GM13976 (cell line): ENCODE measurements at regions not wholly inside any gene's neighbourhood (a gene's known extent, or its start where the extent isn't known, plus 50 kb on each side); places are given as distances from the start of the nearest gene placed in this dataset.

ENCODE experiments used
- DNase-seq: peaks from one replicate; pipeline ENCODE4 v3.0.0; 2012; ENCODE audit warnings: low spot score
- CTCF ChIP-seq: IDR thresholded peaks from 2 replicates; pipeline ENCODE4 v1.5.1; 2012; ENCODE audit warnings: borderline replicate concordance, mild to moderate bottlenecking; ENCODE audit not compliant: insufficient read depth; ENCODE audit errors: extremely low read depth, missing control alignments, control extremely low read depth
- in situ Hi-C: fragments of 300-500 bp; cut with MboI; formaldehyde crosslinking; loops from one replicate; pipeline ENCODE4 v1.12.0; 2022; ENCODE audit warnings: low sequenced_read_pairs, mixed read lengths, inconsistent platforms; ENCODE audit not compliant: unreplicated experiment

GRCh38 chrX:84611843-84612636 is 109.8 kb upstream of the HDX start:
- TF ChIP-seq CTCF: no peak
- in situ Hi-C loops: no loop called here
- no peak for DNase-seq

- TF ChIP-seq CTCF: no peak
- in situ Hi-C loops: no loop called here
- DNase-seq: no peak
Observed at GRCh38 chrX:84634201-84634782, 132.0 kb upstream of the HDX start.

GRCh38 chrX:84666086-84666485 is 163.8 kb upstream of the HDX start:
- in situ Hi-C loops: no loop called here
- no peak for TF ChIP-seq CTCF

GRCh38 chrX:84690228-84690627 is 188.0 kb upstream of the HDX start:
- in situ Hi-C loops: no loop called here
- no peak for DNase-seq
- TF ChIP-seq CTCF: no peak

More at GRCh38 chrX:84666086-84666485, 163.8 kb upstream of the HDX start:
- DNase-seq: no peak

- no peak for DNase-seq
- TF ChIP-seq CTCF: no peak
- in situ Hi-C loops: no loop called here
Observed at GRCh38 chrX:84709987-84710386, 207.7 kb upstream of the HDX start.

GRCh38 chrX:84710611-84711010 is 208.4 kb upstream of the HDX start:
- in situ Hi-C loops: no loop called here
- DNase-seq: no peak
- no peak for TF ChIP-seq CTCF
